DOHH2 (cell line): ENCODE measurements at regions not wholly inside any gene's neighbourhood (a gene's known extent, or its start where the extent isn't known, plus 50 kb on each side); places are given as distances from the start of the nearest gene placed in this dataset.

Experiments
- H3F3A ChIP-seq: fragments of 200-600 bp; sonication (generic), shearing (Covaris generic); 2 replicates; pipeline ENCODE4 v1.6.0; 2016; ENCODE audit warnings: antibody characterized with exemption, mild to moderate bottlenecking; ENCODE audit not compliant: control insufficient read depth, insufficient read depth
- H3K27ac ChIP-seq: fragments of 200-600 bp; sonication (generic); 2 replicates; pipeline ENCODE4 v1.5.1; 2014; ENCODE audit warnings: low read depth, mild to moderate bottlenecking, low read length, moderate library complexity
- H3K27me3 ChIP-seq: fragments of 200-600 bp; sonication (generic); 2 replicates; pipeline ENCODE4 v1.6.1; 2014; ENCODE audit warnings: mild to moderate bottlenecking, low read length, mixed read lengths; ENCODE audit not compliant: control insufficient read depth
- H3K36me3 ChIP-seq: fragments of 200-600 bp; sonication (generic); 2 replicates; pipeline ENCODE4 v1.6.1; 2014; ENCODE audit warnings: mild to moderate bottlenecking, low read length, moderate library complexity, mixed read lengths; ENCODE audit not compliant: control insufficient read depth
- H3K4me1 ChIP-seq: fragments of 200-600 bp; sonication (generic); 2 replicates; pipeline ENCODE4 v1.6.1; 2014; ENCODE audit warnings: mild to moderate bottlenecking, low read length, mixed read lengths; ENCODE audit not compliant: control insufficient read depth
- H3K4me2 ChIP-seq: fragments of 200-600 bp; sonication (generic); 2 replicates; pipeline ENCODE4 v1.6.0; 2014; ENCODE audit warnings: mild to moderate bottlenecking, low read length, moderate library complexity
- H3K4me3 ChIP-seq: fragments of 200-600 bp; sonication (generic); 2 replicates; pipeline ENCODE4 v1.5.1; 2014; ENCODE audit warnings: mild to moderate bottlenecking, low read length, mixed read lengths
- H3K79me2 ChIP-seq: fragments of 200-600 bp; sonication (generic); 2 replicates; pipeline ENCODE4 v1.6.1; 2014; ENCODE audit warnings: mild to moderate bottlenecking, low read length, mixed read lengths; ENCODE audit not compliant: control insufficient read depth
- H3K9me2 ChIP-seq: fragments of 200-600 bp; sonication (generic); replicated peaks from 2 replicates; pipeline ENCODE4 v1.6.1; 2014; ENCODE audit warnings: mild to moderate bottlenecking, low read length, mixed read lengths; ENCODE audit not compliant: control insufficient read depth
- H3K9me3 ChIP-seq: fragments of 200-600 bp; sonication (generic); 2 replicates; pipeline ENCODE4 v1.6.1; 2014; ENCODE audit warnings: antibody characterized with exemption, low read length, mixed read lengths; ENCODE audit not compliant: control insufficient read depth, insufficient read depth
- H4K20me1 ChIP-seq: fragments of 200-600 bp; sonication (generic); 2 replicates; pipeline ENCODE4 v1.6.0; 2014; ENCODE audit warnings: low read depth, mild to moderate bottlenecking, antibody characterized with exemption, low read length, moderate library complexity; ENCODE audit not compliant: control insufficient read depth, insufficient read depth
- EZH2phosphoT487 ChIP-seq: fragments of 200-600 bp; sonication (generic); IDR thresholded peaks from 2 replicates; pipeline ENCODE4 v1.6.1; 2017; ENCODE audit warnings: borderline replicate concordance, mild to moderate bottlenecking, antibody characterized with exemption, low read length, moderate library complexity, mixed read lengths
- TF ChIP-seq, protein P1 (sequence below): fragments of 200-600 bp; sonication (generic); IDR thresholded peaks from one replicate; pipeline ENCODE4 v1.5.1; 2014; ENCODE audit warnings: antibody characterized with exemption, mild to moderate bottlenecking, low read depth, low read length; ENCODE audit not compliant: poor library complexity, severe bottlenecking

DNA sequence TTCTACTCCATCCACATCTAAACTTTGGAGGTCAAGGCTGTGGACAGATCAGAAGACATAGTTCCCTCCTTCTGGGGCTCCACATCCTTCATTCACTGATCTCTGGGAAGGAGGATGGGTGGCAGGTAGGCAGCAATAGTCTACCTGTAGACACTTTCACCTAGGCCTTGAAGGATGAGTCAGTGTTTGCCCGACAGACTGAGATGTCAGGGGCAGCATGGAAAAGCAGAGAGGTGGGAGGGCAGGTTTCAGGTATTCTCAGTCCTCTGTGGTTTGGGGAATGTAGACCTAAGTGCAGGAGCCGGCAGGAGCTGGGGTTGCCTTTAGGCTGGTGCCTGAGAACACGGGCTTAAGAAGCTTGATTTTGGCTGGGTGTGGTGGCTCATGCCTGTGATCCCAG is 171.9 kb upstream of the ZNF267 start:
- Histone ChIP-seq H3K9me3 (no peaks in the 10 kb centered on the region), H3K27ac (no peak overlapping the region), H3K27me3 (no peaks in the 10 kb centered on the region), H3K4me3 (peak overlapping the region; percentile 77), H3K9me2 (no peaks in the 10 kb centered on the region), H3K4me1 (peaks cover 14% of the 10 kb centered on the region), H3K4me2 (peak overlapping the region; percentile 64), H3F3A (no peaks in the 10 kb centered on the region), H4K20me1 (0 out of 2 replicates have a peak, but pooled peaks cover 5% of the 10 kb centered on the region), H3K79me2 (peaks cover 25% of the 10 kb centered on the region), H3K36me3 (peaks cover 44% of the 10 kb centered on the region)
- no peak for TF ChIP-seq EZH2phosphoT487
- TF ChIP-seq, protein P1, sequence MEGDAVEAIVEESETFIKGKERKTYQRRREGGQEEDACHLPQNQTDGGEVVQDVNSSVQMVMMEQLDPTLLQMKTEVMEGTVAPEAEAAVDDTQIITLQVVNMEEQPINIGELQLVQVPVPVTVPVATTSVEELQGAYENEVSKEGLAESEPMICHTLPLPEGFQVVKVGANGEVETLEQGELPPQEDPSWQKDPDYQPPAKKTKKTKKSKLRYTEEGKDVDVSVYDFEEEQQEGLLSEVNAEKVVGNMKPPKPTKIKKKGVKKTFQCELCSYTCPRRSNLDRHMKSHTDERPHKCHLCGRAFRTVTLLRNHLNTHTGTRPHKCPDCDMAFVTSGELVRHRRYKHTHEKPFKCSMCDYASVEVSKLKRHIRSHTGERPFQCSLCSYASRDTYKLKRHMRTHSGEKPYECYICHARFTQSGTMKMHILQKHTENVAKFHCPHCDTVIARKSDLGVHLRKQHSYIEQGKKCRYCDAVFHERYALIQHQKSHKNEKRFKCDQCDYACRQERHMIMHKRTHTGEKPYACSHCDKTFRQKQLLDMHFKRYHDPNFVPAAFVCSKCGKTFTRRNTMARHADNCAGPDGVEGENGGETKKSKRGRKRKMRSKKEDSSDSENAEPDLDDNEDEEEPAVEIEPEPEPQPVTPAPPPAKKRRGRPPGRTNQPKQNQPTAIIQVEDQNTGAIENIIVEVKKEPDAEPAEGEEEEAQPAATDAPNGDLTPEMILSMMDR: no peak

DNA sequence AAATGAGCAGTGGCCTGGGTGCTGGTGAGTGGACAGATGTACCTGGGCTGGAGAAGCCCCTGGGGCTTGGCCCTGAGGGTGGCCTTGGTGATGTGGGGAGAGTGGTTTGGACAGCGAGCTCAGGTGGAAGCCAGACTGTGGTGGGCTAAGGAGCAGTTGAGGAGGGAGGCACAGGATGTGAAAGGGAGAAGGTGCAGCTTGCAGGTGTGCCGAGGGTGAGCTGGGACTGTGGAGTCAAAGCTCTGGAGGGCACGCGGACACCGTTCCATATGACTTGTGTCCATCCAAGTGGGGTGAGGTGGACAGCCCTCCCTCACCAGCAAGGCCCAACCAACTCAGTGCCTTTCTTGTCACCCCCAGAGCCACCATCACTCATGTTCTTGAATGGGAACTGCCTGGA is 170.8 kb upstream of the ZNF267 start:
- Histone ChIP-seq H3K36me3 (peaks cover 55% of the 10 kb centered on the region), H3K9me3 (no peaks in the 10 kb centered on the region), H4K20me1 (0 out of 2 replicates have a peak, but pooled peaks cover 5% of the 10 kb centered on the region), H3F3A (no peaks in the 10 kb centered on the region), H3K27me3 (no peaks in the 10 kb centered on the region), H3K79me2 (peaks cover 25% of the 10 kb centered on the region), H3K4me2 (no peak overlapping the region), H3K9me2 (no peaks in the 10 kb centered on the region), H3K4me3 (no peak overlapping the region), H3K27ac (no peak overlapping the region), H3K4me1 (peaks cover 14% of the 10 kb centered on the region)
- TF ChIP-seq EZH2phosphoT487: no peak
- TF ChIP-seq, protein P1: no peak

DNA sequence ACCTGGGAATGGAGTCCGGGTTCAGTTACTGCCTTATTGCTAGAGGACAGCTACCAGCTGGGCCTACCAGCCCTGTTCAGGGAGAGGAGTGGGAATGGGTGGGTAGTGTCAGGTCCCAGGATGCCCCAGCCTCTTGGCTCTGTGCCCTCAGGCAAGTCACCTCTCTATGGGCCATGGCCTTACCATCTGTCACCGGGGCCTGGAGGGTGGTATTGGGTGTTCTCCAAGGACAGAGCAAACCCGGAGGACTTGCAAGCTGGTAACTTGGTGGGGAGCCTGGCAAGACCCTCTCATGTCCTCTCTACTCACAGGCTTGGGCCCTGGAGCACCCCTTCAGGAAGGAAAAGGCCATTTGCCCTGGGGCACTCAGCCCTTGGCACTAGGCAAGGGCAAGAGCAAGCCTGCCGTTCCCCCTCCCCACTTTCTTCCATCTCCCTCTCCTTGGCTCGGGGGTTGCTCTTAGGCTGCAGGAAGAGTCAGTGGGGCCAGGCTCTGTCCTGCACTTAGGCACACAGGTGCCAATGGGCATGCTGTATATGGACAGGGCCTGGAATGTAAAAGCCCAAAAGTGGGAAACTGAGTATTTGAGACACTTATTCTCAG is 170.0 kb upstream of the ZNF267 start:
- H3F3A ChIP-seq: no peaks in the 10 kb centered on the region
- H3K4me1 ChIP-seq: peaks cover 14% of the 10 kb centered on the region
- no peaks in the 10 kb centered on the region for H3K9me3 ChIP-seq
- H3K36me3 ChIP-seq: peaks cover 62% of the 10 kb centered on the region
- H3K4me3 ChIP-seq: no peak overlapping the region
- no peaks in the 10 kb centered on the region for H3K27me3 ChIP-seq
- H3K9me2 ChIP-seq: no peaks in the 10 kb centered on the region
- no peak overlapping the region for H3K27ac ChIP-seq
- H4K20me1 ChIP-seq: 0 out of 2 replicates have a peak, but pooled peaks cover 5% of the 10 kb centered on the region
- peaks cover 25% of the 10 kb centered on the region for H3K79me2 ChIP-seq
- TF ChIP-seq EZH2phosphoT487: no peak
- H3K4me2 ChIP-seq: no peak overlapping the region

DNA sequence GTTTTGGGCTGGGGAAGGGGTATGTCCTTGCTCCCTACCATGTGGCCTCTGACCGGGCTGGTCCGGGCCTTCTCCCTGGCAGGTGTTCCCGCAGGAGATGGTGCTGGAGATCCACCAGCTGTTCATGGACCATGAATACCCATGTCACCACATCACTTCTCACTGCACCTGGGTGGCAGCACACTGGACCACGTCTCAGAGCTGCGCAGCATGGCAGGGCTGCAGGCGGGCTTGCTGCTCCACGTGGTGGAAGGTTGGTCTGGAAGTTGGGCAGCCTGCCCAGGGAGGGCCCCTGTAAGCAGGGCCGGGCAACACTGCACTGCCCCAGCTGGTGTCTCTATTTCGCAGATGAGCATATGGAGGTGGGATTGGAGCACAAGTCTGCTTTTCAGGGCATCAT is 169.5 kb upstream of the ZNF267 start:
- Histone ChIP-seq H3K27ac (no peak overlapping the region), H3K4me3 (no peak overlapping the region), H3K79me2 (peaks cover 25% of the 10 kb centered on the region), H3K36me3 (peaks cover 67% of the 10 kb centered on the region), H4K20me1 (0 out of 2 replicates have a peak, but pooled peaks cover 5% of the 10 kb centered on the region), H3K4me2 (no peak overlapping the region), H3K9me2 (no peaks in the 10 kb centered on the region), H3F3A (no peaks in the 10 kb centered on the region), H3K4me1 (peaks cover 14% of the 10 kb centered on the region), H3K27me3 (no peaks in the 10 kb centered on the region), H3K9me3 (no peaks in the 10 kb centered on the region)
- TF ChIP-seq EZH2phosphoT487: no peak
- TF ChIP-seq, protein P1: no peak
